Right forelimb (tissue), 1 donor: ENCODE measurements at regions not wholly inside any gene's neighbourhood (a gene's known extent, or its start where the extent isn't known, plus 50 kb on each side); places are given as distances from the start of the nearest gene placed in this dataset.

Source experiments
- DNase-seq: peaks from one replicate; pipeline ENCODE4 v3.0.0-alpha.2; 2018

DNA sequence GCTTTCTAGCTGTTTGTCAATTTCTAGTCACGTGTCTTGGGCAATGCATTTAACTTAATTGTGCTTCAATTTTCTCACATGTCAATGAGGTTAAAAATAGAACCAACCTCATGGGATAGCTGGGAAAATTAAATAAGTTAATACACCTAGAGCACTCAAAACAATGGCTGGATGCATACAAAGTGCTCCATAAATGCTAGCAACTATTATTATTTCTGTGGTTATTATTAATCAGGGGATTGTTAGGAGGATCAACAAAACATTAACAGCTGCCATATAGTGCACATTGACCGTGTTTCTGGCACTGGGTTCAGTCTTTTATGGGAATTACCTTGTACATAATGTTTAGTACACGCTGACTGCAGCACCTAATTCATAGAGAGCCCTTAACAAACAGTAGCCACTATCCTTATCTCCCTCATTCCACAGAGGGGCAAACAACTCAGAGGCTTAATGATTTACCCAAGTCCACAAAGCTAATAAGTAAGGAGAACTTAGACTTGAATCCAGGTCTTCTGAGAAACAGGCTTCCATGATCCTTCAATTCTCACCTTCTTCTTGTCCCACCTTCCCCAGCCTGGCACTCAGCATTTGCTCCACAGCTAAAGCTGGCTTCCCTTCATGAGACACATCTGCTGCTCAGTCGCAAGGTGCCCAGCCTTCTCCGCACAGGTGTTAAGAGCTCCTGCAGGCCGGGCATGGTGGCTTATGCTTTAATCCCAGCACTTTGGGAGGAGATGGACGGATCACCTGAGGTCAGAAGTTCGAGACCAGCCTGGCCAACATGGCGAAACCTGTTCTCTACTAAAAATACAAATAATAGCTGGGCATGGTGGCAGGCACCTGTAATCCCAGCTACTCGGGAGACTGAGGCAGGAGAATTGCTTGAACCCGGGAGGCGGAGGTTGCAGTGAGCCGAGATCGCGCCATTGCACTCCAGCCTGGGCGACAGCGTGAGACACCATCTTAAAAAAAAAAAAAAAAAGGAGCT lies 137.4 kb upstream of the ABCA1 start:
- DNase-seq, result no peak

- DNase-seq, result no peak
Observed at GRCh38 chr9:105066275-105066865, 138.4 kb upstream of the ABCA1 start.

GRCh38 chr9:105067895-105068580 lies 140.1 kb upstream of the ABCA1 start:
- no peak for DNase-seq

- no peak for DNase-seq
Observed at GRCh38 chr9:105069285-105069684, 141.3 kb upstream of the ABCA1 start.

GRCh38 chr9:105069696-105070095 lies 141.7 kb upstream of the ABCA1 start:
- no peak for DNase-seq

GRCh38 chr9:105070176-105070575 lies 142.2 kb upstream of the ABCA1 start:
- no peak for DNase-seq

DNA sequence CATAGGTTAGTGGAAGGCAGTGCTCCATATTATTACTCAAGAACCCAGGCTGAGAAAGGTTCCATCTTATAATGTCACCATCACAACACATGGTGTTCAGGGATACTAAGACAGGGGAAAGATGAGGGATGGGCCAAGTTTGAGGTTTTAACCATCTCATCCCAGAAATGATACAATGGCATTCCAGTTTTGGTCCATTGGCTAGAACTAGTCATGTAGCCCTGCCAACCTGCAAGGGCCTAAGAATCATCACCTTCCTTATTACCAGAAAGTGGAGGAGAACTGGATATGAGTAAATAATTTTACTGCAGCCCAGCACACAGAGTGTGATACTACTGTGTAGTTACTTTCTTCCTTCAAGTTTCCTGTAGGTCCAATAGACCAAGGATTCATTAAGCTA lies 144.5 kb upstream of the ABCA1 start:
- DNase-seq, result no peak

GRCh38 chr9:105073147-105073546 lies 145.2 kb upstream of the ABCA1 start:
- no peak for DNase-seq

- no peak for DNase-seq
Observed at GRCh38 chr9:105074491-105074890, 146.5 kb upstream of the ABCA1 start.

DNA sequence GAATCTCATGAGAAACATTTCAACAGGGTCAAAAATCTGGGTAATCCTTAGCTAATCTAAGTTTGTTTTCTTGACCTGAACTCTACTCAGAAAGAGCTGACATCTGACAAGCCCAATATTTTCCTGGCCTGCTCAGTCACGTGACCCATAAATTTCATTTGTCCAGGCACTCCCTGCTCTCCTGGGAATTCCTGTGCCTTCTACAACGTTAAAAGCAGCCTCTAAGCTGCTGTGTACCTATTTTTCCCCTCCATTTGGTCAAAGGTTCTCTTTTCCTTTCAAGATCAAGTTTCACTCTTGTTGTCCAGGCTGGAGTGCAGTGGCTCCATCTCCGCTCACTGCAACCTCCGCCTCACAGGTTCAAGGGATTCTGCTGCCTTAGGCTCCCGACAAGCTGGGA lies 148.8 kb upstream of the ABCA1 start:
- DNase-seq, result no peak

DNA sequence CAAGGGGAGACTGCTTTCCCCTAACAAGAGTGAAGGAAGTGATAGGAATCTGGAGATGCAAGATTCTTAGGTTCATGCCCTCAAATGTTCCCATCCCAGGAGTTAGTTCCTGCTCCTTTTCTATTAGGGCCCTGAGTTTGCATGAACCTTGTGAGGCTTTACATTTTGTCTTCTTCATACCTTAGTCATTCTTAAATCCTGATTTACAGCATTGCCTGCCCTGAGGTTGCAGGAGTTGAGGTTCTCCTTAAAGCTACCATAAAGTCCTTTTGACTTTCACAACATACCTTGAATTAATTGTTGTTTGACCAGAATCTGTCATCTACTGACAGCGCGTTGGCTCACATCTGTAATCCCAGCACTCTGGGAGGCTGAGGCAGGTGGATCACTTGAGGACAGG lies 151.5 kb upstream of the ABCA1 start:
- no peak for DNase-seq

DNA sequence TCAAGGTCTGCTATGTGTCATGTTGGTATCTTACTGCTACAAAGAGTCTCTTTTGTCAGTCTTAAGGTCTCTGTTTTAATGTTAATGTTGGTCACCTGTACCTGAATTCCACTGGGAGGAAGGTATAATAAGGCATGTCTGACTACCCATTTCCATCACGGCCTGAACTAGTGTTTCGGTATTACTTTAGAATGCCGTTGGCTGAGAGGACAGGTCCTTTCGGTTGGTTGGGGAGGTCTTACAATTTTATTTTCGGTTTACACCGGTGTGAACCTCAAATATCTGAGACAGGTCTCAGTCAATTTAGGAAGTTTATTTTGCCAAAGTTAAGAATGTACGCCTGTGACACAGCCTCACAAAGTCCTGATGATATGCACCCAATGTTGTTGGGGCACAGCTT lies 154.9 kb upstream of the ABCA1 start:
- no peak for DNase-seq

DNA sequence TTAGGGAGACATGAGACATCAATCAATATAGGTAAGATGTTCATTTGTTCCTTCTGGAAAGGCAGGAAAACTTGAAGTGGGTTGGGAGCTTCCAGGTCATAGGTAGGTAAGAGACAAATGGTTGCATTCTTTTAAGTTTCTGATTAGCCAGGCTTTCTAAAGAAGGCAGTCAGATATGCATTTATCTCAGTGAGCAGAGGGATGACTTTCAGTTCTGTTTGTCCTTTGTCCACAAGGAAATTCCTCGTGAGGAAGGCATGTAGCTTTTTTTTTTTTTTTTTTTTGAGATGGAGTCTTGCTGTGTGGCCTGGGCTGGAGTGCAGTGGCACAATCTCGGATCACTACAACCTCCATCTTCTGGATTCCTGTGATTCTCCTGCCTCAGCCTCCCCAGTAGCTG lies 155.3 kb upstream of the ABCA1 start:
- no peak for DNase-seq

- DNase-seq, result no peak
Observed at GRCh38 chr9:105087910-105088898, 156.2 kb upstream of the SLC44A1 start.

DNA sequence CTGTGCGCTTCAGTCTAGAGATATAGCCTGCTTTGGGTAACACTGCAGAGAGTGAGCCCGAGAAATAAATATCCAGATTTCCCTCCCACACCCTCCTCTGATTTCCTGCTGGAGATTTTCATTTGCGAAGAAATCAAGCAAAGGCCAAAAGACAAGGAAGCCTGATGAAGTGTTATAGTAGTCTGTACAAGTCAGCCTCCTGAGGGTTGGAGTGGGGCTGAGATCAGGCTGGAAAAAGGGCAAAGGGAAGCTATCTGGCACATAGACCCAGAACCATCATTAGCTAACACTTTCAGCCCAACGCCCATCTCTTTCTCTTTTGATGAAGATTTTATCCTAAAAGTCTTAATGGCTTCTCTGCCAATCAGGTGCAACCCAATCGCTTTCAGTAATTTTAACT lies 154.6 kb upstream of the SLC44A1 start:
- DNase-seq, result no peak

DNA sequence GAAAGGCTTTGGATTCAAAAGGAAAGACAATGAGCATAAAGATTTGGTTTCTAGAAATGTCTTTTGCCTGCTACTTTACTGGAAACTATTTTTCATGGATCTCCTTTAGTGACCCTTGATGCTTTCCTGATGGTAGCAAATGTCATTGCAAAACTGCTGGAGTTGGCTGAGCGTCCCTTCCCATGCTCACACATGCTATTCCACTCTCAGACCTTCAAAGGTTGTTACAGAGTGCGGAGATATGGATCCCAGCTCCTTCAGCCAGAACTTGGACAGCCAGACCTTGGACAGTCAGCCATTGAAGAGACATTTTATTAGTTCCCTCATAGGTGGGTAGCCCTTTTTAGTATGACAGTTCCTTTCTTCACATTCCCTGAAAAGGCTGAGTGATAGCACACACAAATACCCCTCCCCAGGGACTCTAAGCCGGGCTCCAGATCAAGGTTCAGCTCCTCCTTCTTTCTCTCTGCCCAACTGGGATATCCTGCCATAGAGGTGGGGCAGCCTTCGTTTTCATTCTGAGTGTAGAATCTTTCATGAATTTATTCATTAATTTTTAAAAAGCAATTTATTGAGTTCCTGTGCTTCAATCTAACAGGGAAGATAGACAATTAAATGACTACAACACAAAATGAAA lies 153.3 kb upstream of the SLC44A1 start:
- no peak for DNase-seq

DNA sequence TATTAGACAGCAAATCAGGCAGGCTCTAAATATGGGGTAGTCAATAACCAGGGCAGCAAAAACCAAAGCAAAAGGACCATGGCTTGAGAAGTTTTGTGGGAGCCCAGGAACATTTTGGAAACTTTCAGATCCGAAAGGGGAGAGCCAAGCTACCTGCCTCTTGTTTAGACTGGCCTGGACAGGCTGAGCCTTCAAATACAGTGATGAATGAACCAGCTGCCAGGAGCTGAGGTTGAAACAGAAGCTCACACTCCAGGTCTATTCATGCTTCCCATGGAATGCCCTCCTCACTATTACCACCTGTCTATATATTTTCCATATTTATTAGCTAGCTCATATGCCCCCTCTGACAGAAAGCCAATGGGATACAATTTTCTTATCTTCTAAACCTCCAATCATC lies 150.8 kb upstream of the SLC44A1 start:
- no peak for DNase-seq

DNA sequence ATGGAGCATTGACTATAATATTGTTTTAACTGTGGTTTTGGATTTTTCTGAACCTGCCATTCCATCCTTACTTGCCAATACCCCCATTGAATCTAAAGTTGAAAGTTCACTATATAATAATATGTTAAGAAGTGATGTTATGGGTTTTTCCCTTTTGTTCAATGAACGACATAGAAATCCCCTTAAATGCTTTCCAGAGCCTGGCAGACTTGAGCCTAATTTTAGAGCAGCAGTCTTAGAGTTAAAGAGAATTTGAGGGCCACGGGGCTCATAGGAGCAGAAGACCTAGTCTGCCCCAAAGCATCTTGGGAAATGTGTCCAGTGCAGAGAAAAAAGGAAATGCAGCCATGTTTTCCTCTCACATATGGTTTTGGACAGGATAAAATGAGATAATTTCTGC lies 146.1 kb upstream of the SLC44A1 start:
- no peak for DNase-seq

DNA sequence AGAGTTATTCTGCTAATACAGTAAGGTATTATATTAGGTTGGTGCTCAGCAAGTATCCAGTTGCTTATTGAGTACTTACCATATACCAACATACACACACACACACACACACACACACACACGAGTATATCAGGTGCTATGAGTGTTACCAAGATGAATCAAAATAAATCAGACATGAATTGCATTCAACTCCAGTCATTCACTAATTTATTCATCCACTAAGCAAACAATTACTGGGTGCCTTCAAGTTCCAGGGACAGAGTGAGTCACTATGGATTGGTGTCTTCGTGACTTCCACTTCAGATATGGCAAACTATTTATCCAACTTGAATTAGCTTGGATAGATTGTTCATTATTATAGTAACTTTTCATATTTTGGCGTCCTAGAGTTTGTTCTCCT lies 140.7 kb upstream of the SLC44A1 start:
- no peak for DNase-seq

DNA sequence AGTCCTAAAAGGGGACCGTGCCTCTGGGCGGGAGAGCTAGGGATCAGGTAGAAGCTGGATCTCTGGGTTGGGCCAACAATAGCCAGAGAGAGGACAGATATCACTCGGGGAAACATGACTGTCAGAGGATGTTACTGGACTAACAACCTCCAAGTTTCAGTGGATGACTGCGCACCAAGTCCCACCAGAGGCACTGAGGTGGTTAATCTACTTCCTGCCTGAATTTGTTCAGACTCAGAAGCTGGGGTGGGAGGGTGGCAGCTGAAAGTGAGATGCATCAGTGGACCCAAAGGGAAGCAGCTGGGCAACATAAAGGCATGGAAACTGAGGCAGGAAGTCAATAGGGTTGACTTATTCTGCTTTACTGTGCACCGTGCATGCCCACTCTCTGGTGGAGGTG lies 130.1 kb upstream of the SLC44A1 start:
- no peak for DNase-seq

DNA sequence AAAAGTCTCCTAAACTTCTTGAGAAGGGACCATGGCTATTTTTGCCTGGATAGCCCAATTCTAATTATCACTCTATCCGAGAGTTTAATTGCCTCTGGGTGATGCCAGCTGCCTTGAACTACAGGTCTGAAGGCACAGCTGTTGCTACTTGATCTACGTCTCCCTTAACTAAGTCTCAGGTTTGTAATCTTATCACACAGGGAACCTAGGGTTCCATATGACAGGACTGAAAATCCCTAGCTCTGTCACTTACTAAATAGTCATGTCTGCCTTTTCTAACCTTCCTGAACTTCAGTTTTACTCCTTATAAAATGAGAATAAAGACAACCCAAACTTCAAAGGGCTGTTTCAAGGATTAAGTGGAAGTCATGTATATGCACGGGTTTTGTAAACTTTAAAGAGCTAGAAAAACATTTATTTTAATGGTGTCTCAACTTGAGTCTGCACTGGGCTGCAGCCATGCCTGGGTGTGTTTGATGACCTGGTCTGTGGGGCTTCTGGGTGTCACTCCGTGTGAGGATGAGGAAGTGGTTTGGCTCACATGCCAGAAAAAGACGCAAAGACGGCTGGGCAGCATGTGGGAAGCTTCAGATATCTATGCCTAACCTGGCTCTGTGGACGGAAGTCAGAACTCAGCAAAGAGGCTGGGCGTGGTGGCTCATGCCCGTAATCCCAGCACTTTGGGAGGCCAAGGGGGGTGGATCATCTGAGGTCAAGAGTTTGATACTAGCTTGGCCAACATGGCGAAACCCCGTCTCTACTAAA lies 129.3 kb upstream of the SLC44A1 start:
- DNase-seq, result no peak
